ENCODE measurements at regions not wholly inside any gene's neighbourhood (a gene's known extent, or its start where the extent isn't known, plus 50 kb on each side); places are given as distances from the start of the nearest gene placed in this dataset.

- TF ChIP-seq CTCF (IDR thresholded peaks at IDR 0.05) (no peak), POLR2A (IDR thresholded peaks at IDR 0.05) (no peak)
These were observed 53.1 kb upstream of the EFEMP1 start for GRCh38 chr2:55976681-55977080.

All from transverse colon (tissue), 3 donors.